Activated B cell treated with CpG ODN at 0.5 μM for 24 hours (primary cell): ENCODE measurements at regions not wholly inside any gene's neighbourhood (a gene's known extent, or its start where the extent isn't known, plus 50 kb on each side); places are given as distances from the start of the nearest gene placed in this dataset.

Experiments used
- ATAC-seq: fragments of 200-7000 bp; cut with Tn5 transposase; one replicate; pipeline ENCODE4 v1.10.0; 2021; ENCODE audit warnings: low read depth, mild to moderate bottlenecking, moderate library complexity
- CTCF ChIA-PET: fragments of 350-600 bp; sonication (Branson Sonifier 250); formaldehyde crosslinking; loops from one replicate; lab custom pipeline; 2021; ENCODE audit warnings: antibody characterized with exemption; lab: Charles Lee
- POLR2A ChIA-PET: fragments of 350-600 bp; sonication (Branson Sonifier 250); formaldehyde crosslinking; loops from one replicate; lab custom pipeline; 2021; ENCODE audit warnings: antibody characterized with exemption; lab: Charles Lee
- DNase-seq: peaks from one replicate; pipeline ENCODE4 v3.0.0; 2022
- H3K27ac Mint-ChIP-seq: one replicate; pipeline ENCODE4 v1.8.0; 2020; ENCODE audit warnings: mixed read lengths
- H3K27me3 Mint-ChIP-seq: one replicate; pipeline ENCODE4 v1.8.0; 2021; ENCODE audit warnings: mixed read lengths
- H3K36me3 Mint-ChIP-seq: one replicate; pipeline ENCODE4 v1.8.0; 2021; ENCODE audit warnings: low read depth, mixed read lengths
- H3K4me1 Mint-ChIP-seq: one replicate; pipeline ENCODE4 v1.8.0; 2021; ENCODE audit warnings: mixed read lengths
- H3K4me3 Mint-ChIP-seq: one replicate; pipeline ENCODE4 v1.8.0; 2020; ENCODE audit warnings: mild to moderate bottlenecking, mixed read lengths
- H3K9me3 Mint-ChIP-seq: one replicate; pipeline ENCODE4 v1.8.0; 2020; ENCODE audit warnings: mixed read lengths
- intact Hi-C: fragments of 100-400 bp; cut with micrococcal nuclease; formaldehyde crosslinking; loops from one replicate; pipeline ENCODE4 v1.15.1; 2024
- TF ChIP-seq, protein P1 (sequence below): fragments of 200-600 bp; IDR thresholded peaks from one replicate; pipeline ENCODE4 v1.8.0; 2022; ENCODE audit warnings: antibody characterized with exemption, mild to moderate bottlenecking

- Mint-ChIP-seq H3K4me1 (peaks cover 3% of the 10 kb centered on the region), H3K27me3 (peaks cover 20% of the 10 kb centered on the region), H3K36me3 (no peaks in the 10 kb centered on the region), H3K9me3 (no peaks in the 10 kb centered on the region), H3K27ac (no peak overlapping the region), H3K4me3 (no peak overlapping the region)
- TF ChIP-seq, protein P1, sequence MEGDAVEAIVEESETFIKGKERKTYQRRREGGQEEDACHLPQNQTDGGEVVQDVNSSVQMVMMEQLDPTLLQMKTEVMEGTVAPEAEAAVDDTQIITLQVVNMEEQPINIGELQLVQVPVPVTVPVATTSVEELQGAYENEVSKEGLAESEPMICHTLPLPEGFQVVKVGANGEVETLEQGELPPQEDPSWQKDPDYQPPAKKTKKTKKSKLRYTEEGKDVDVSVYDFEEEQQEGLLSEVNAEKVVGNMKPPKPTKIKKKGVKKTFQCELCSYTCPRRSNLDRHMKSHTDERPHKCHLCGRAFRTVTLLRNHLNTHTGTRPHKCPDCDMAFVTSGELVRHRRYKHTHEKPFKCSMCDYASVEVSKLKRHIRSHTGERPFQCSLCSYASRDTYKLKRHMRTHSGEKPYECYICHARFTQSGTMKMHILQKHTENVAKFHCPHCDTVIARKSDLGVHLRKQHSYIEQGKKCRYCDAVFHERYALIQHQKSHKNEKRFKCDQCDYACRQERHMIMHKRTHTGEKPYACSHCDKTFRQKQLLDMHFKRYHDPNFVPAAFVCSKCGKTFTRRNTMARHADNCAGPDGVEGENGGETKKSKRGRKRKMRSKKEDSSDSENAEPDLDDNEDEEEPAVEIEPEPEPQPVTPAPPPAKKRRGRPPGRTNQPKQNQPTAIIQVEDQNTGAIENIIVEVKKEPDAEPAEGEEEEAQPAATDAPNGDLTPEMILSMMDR: no peak
- ChIA-PET CTCF (no interaction called here), POLR2A (no interaction called here)
- intact Hi-C loops: no loop called here
- no peak for ATAC-seq
- DNase-seq: no peak
Observed at GRCh38 chrX:125202591-125203248, 117.0 kb upstream of the TEX13C start.

DNA sequence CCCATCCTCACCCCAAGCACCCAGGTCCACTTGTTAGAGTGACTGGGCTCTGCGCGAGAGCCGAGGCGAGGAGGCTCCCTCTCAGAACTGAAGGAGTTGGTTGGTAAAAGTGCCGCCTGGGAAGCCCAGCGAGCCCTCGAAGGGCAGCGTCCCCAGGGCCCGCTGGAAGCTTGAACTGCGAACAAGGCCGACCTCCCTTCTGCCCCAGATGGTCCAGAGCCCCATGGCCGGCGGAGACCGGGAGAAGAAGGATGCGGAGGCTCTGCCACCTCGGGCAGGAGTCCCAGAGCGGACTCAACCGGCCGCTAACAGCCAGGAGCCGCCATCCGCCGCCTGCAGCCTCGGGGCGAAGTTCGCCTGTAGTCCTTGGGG, 116.3 kb upstream of the TEX13C start:
- ChIA-PET CTCF (no interaction called here), POLR2A (no interaction called here)
- H3K9me3 Mint-ChIP-seq: no peaks in the 10 kb centered on the region
- peaks cover 20% of the 10 kb centered on the region for H3K27me3 Mint-ChIP-seq
- H3K36me3 Mint-ChIP-seq: no peaks in the 10 kb centered on the region
- H3K27ac Mint-ChIP-seq: no peak overlapping the region
- peaks cover 3% of the 10 kb centered on the region for H3K4me1 Mint-ChIP-seq
- intact Hi-C loops: no loop called here
- TF ChIP-seq, protein P1: no peak
- no peak overlapping the region for H3K4me3 Mint-ChIP-seq
- no peak for ATAC-seq
- DNase-seq: no peak

GRCh38 chrX:125203737-125204578, 115.7 kb upstream of the TEX13C start:
- ATAC-seq (no peak), DNase-seq (no peak)
- H3K27me3 Mint-ChIP-seq: peaks cover 20% of the 10 kb centered on the region
- H3K9me3 Mint-ChIP-seq: no peaks in the 10 kb centered on the region
- no peak overlapping the region for H3K27ac Mint-ChIP-seq
- intact Hi-C loops: no loop called here
- ChIA-PET CTCF (no interaction called here), POLR2A (no interaction called here)
- no peak overlapping the region for H3K4me3 Mint-ChIP-seq
- TF ChIP-seq, protein P1: no peak
- H3K36me3 Mint-ChIP-seq: no peaks in the 10 kb centered on the region
- H3K4me1 Mint-ChIP-seq: peaks cover 3% of the 10 kb centered on the region

- H3K36me3 Mint-ChIP-seq: no peaks in the 10 kb centered on the region
- H3K4me1 Mint-ChIP-seq: peaks cover 3% of the 10 kb centered on the region
- no peak overlapping the region for H3K4me3 Mint-ChIP-seq
- ChIA-PET POLR2A (no interaction called here), CTCF (no interaction called here)
- peaks cover 20% of the 10 kb centered on the region for H3K27me3 Mint-ChIP-seq
- no peak for DNase-seq
- ATAC-seq: no peak
- TF ChIP-seq, protein P1: no peak
- intact Hi-C loops: no loop called here
- no peak overlapping the region for H3K27ac Mint-ChIP-seq
- no peaks in the 10 kb centered on the region for H3K9me3 Mint-ChIP-seq
Observed at GRCh38 chrX:125204681-125205132, 115.0 kb upstream of the TEX13C start.

DNA sequence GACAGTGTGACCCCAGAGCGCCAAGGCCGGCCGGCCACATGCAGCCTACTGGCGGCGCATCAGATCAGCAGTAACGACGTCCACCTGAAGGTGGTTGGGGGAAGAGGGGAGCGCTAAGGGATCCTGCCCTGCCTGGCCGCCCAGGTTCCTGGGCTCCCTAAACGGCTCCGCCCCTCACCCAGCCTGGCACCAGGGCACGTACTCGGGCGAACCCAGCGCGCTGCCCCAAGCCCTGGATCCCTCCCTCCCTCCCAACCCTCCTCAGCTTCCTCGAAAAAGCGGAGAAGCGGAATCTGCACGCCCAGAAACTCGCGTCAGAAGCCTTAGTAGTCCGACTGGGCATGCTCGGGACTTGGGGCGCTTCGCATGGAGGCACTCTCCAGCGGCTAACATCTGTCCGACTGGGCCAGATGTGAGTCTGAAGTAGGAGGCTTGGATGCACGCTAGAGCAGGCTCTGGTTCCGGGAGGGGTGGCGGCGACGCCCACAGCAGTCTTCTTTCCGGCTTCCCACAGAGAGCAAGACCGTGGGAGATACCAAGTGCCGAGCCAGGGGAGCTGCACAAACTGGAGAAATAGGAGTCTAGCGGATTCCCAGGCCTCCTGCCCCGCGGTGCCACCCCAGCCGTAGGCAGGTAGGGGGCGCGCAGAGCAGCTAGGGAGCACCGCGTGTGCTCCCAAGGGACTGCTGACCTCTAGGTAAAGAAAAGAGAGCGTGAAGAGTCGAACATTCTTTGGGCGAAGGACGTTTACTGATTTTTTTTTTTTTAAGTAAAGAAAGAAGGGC, 114.3 kb upstream of the TEX13C start:
- peaks cover 20% of the 10 kb centered on the region for H3K27me3 Mint-ChIP-seq
- TF ChIP-seq, protein P1: no peak
- intact Hi-C loops: no loop called here
- no peaks in the 10 kb centered on the region for H3K9me3 Mint-ChIP-seq
- no peaks in the 10 kb centered on the region for H3K36me3 Mint-ChIP-seq
- ChIA-PET POLR2A (no interaction called here), CTCF (no interaction called here)
- no peak overlapping the region for H3K27ac Mint-ChIP-seq
- DNase-seq (no peak), ATAC-seq (no peak)
- H3K4me1 Mint-ChIP-seq: peaks cover 3% of the 10 kb centered on the region
- H3K4me3 Mint-ChIP-seq: no peak overlapping the region
